ENCODE measurements at regions not wholly inside any gene's neighbourhood (a gene's known extent, or its start where the extent isn't known, plus 50 kb on each side); places are given as distances from the start of the nearest gene placed in this dataset.

DNA sequence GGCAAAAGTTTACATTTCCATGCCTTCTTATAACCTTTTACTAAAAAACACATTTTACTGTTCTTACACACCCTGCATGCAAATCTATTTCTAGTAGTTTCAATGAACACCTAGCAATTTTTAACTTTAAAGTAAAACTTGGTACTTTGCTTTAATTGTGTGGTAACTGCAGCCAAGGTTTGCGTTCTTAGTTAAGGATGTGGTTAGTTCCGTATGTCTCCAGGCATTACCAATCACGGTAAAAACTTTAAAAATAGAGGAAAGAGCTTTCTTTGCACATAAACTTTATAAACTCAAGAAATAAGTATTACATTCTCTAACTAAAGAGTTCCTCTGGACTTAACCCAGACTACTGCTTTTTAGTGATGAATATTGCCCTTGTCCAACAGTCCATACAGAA, 795.2 kb downstream of the SLC16A7 start:
- TF ChIP-seq, protein P1, sequence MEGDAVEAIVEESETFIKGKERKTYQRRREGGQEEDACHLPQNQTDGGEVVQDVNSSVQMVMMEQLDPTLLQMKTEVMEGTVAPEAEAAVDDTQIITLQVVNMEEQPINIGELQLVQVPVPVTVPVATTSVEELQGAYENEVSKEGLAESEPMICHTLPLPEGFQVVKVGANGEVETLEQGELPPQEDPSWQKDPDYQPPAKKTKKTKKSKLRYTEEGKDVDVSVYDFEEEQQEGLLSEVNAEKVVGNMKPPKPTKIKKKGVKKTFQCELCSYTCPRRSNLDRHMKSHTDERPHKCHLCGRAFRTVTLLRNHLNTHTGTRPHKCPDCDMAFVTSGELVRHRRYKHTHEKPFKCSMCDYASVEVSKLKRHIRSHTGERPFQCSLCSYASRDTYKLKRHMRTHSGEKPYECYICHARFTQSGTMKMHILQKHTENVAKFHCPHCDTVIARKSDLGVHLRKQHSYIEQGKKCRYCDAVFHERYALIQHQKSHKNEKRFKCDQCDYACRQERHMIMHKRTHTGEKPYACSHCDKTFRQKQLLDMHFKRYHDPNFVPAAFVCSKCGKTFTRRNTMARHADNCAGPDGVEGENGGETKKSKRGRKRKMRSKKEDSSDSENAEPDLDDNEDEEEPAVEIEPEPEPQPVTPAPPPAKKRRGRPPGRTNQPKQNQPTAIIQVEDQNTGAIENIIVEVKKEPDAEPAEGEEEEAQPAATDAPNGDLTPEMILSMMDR (IDR thresholded peaks at IDR 0.05), result no peak
- TF ChIP-seq POLR2A (IDR thresholded peaks at IDR 0.05), result no peak
